Hypothalamus (tissue), 51 donors: ENCODE measurements at regions not wholly inside any gene's neighbourhood (a gene's known extent, or its start where the extent isn't known, plus 50 kb on each side); places are given as distances from the start of the nearest gene placed in this dataset.

Experiments used
- DNase-seq, 51 donors: peaks; one replicate each; lab custom pipeline; 2025; lab: John Stamatoyannopoulos, UW

DNA sequence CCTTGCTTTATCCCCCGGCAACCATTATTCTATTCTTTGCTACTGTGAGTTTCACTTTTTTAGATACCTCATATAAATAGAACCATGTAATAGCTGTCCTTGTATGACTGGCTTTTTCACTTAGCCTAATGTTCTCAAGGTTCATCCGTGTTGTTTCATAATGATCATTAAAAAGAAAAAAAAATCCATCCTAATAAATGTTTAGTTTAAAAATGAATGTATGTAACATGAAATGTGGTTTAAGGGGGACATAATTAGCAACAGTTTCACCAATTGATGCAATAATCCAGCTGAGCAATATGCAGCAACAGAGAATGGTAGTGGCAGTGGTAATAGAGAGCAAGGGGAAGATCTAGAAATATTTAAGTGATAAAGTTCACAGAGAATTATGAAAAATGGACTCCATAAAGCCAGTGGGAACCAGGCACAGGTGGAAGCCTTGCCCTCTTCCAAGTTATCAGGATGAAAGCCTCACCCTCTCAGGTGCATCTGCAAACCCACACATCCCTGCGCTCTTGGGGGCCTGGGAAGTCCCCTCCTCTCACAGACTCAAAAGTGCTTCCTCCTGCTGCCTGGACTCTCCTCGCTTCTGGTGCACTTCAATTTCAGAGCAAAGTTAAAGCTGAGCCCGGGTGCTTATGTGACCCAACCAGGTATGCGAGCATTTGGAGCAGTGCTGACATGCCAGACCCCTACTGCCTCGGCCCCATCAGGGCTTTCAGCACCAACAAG is 1403.3 kb upstream of the SLC39A10 start:
- no peak for DNase-seq

DNA sequence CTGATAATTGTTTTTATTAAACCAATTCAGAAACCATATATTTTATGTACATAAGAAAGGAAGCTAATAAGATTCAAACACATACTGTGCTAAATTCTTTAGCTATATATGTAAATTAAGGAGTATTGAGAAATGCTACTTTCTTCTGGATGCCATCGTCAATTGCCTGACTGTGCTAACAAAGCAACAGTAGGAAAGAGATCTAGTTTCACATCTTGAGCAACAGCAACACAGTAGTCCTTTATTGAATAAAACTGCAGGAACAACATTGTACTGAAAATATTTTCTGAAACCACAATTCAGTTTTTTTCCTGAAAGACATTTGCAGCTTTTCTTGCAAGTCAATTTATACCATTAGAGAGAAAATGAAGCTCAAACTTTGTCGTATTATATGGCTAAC is 1404.9 kb upstream of the SLC39A10 start:
- DNase-seq = no peak

DNA sequence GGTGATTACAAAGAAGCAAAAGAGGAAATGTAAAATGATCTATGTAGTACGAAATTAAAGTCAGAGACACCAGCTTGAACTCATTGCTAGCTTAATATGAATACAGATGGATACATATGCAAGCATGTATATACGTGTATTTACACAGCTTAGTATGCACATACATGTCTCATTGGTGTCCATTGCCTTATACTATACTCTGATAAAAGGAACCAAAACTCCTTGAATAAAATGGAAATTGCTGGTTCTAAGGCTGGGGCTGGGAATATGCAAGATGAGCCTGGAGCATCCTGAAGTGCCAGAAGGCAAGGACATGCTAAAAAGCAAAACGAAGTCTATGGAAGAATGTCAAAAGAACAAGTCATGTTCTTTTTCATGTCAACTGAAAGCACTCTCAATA is 1424.4 kb upstream of the SLC39A10 start:
- DNase-seq = no peak

DNA sequence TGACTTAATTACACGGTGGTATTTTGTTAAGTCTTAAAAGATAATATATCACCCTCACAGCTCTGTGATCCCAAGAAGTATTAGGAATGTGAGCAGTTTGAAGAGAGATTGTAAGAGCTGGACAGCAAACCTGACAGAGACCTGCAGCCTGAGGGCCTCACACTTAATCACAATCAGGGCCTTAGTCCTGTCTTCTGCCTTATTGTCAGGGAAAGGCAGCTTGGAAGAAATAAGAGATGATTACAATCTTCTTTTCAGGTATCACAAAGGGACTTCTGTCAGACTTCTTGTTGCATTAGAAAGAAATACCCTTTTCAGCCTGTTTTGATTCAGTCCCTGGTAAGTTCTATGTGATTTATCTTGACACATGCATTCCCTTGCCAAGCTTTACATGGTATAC is 1433.8 kb upstream of the SLC39A10 start:
- DNase-seq = no peak

DNA sequence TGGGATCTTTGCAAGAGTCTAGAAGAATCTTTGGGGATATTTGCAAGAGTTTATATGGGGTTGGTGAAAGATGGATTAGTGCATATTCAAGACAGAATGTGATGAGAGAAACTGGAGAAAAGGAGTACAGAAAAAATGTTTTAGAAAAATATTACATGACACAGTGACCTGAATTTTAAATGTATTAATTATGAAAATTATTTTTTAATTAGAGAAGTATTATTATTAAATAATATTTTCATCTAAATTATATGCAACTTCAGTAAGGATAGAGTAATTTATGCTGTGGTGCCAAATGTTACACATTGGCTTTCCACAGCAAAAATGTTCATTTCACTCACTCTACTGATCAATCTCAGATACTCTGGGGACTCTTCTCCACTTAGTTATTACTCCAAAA is 1442.8 kb upstream of the SLC39A10 start:
- DNase-seq = no peak

DNA sequence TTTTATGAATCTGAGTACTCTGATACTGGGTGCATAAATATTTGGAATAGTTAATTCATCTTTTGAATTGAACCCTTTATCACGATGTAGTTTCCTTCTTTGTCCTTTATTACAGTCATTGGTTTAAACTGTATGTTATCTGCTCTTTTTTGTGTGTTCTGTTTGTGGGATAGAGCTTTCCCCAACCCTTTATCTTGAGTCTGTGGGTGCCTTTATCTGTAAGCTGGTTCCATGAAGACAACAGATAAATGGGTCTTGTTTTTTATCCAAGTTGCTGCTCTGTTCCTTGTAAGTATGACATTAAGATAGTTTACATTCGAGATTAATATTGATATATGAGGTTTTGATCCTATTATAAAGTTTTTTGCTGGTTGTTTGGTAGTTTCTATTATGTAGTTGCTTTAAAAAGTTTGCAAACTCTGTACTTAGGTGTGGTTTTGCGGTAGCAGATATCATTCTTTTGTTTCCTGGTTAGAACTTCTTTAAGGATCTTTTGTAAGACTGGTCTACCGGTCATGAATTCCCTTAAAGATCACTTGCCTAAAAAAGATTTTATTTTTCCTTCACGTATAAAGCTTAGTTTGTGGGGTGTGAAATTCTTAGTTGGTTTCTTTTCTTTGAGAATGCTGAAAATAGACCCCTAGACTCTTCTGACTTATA is 1451.3 kb upstream of the SLC39A10 start:
- no peak for DNase-seq

DNA sequence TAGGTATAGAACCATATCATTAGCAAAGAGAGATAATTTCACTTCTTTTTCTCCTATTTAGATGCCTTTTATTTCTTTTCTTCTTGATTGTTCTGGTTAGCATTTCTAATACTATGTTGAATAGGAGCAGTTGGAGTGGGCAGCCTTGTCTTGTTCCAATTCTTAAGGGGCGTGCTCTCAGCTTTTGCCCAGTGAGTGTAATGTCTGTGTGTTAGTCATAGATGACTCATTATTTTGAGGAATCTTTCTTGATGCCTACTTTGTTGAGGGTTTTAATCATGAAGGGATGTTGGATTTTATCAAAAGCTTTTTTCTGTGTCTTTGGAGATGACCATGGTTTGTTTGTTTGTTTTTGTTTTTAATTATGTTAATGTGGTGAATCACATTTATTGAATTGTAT is 1453.1 kb upstream of the SLC39A10 start:
- DNase-seq = no peak

DNA sequence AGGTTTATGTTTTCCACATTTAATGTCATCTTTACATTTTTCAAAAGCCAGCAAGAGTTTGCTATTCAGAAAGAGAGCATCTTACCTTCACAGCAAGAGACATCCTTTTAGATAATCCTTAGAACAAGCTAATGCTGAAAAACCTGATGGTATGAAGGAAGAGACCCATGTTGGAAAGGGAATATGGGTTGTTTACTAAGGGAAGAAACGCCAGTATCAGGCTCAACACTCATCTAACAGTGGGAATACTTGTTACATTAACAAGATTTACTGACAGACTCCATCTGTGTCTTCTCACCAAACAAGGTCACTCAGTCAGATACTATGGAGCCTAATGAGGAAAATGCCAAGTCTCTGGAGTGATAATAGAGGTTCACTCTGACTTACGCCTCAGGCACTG is 1474.1 kb upstream of the SLC39A10 start:
- no peak for DNase-seq

DNA sequence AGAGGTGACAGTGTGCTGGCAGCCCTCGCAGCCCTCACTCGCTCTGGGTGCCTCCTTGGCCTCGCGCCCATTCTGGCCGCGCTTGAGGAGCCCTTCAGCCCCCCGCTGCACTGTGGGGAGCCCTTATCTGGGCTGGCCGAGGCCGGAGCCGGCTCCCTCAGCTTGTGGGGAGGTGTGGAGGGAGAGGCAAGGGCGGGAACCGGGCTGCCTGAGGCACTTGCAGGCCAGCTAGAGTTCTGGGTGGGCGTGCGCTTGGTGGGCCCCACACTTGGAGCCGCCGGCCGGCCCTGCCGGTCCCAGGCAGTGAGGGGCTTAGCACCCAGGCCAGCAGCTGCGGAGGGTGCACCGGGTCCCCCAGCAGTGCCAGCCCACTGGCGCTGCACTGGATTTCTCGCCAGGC is 1480.9 kb upstream of the SLC39A10 start:
- DNase-seq = no peak

DNA sequence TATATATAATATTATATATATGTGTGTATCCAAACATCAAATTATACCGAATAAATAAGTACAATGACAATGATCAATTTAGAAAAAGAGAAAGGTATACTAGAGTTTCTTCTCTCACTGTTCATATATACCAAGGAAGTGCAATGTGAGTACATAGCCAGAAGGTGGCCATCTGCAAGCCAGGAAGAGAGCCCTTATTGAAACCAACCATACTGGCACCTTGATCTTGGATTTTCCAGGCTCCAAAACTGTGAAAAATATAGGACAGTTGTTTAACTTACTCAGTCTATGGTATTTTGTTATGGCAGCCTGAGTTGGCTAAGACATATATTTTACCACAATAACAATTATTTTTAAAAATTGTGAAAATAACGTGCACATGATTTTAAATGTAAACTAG is 1490.2 kb upstream of the SLC39A10 start:
- DNase-seq = peak in 1 of 51 donors; percentile 1

DNA sequence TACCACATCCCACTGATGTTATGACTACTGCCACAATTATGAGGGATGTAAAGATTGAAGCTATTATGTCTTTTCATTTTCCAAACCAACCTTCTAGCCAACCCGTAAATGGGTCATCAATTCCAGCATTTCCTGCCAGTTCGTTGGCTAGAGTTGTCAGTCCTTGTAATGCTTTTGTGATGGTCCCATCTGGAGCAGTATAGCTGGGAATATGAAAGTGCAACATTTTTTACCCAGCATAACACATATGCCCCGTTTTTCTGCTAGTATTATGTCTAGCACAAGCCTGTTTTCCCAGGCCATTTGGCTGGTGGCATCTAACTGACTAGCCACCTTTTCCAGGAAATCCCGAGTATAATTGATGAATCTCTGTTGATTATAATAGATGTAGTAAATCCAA is 1501.6 kb upstream of the SLC39A10 start:
- no peak for DNase-seq

DNA sequence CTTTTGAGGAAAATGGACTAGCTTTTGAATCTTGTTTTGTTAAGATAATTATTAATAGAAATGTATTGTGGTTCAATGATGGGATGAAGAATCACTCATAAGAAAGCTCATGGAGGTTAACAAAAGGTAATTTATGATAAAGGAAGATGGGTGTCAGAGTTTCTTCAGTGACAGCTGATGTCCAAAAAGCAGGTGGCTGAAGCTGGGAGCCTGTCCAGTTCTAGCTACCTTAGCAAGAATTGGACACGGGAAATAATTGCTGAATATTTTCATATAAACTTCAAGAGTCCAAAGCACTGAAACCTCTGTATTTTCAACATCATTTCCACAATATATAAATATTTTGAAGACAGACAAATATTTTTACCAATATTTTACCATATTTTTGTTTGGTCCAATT is 1505.8 kb upstream of the SLC39A10 start:
- no peak for DNase-seq

DNA sequence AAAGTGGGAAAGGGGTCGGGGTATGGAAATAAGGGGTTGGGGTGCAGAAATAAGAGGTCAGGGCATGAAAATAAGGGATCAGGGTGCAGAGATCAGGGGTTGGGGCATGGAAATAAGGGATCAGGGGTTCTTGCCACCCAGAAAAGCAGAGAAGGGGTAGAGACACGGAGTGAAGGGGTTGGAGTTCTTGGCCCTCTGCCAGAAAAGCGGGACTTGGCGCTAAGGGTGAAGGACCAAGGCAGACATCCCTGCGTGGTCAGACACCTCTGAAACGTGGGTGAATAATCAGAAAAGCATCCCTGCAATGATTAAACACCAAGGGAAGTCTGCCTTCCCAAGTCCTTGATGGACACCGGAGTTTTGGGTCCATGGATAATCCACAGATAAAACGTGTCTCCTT is 1521.6 kb upstream of the SLC39A10 start:
- DNase-seq = no peak

DNA sequence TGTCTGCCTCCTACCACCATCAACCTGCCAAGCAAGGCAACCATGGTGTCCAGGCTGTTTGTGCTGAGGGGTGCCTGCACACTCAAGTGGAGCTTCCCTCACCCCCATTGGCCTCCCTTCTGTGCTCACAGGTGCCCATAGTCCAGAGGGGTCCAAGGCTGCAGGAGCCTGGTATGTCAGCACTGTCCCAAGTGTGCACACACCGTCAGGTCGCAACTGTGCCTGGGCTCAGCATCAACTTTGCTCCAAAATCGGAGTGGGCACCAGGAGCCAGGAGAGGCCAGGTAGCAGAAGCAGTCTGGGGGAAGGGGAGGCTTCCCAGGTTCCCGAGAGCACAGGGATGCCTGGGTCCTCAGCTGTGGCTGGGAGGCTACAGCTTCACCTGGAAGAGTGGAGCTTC is 1528.2 kb upstream of the SLC39A10 start:
- no peak for DNase-seq

DNA sequence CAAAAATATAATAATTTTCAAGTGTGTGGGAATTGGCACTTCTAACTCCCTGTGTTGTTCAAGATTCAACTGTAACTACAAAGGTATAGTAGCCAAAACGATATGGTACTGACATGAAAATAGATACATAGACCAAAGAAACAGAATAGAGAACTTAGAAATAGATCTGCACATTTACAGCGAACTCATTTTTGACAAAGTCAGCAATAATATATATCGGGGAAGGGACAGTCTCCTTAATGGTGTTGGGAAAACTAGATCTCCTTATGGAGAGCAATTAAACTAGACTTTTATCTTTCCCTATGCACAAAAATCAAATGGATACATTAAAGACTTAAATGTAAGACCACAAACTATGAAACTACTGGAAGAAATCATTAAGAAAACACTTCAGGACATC is 1530.6 kb upstream of the SLC39A10 start:
- DNase-seq = no peak

DNA sequence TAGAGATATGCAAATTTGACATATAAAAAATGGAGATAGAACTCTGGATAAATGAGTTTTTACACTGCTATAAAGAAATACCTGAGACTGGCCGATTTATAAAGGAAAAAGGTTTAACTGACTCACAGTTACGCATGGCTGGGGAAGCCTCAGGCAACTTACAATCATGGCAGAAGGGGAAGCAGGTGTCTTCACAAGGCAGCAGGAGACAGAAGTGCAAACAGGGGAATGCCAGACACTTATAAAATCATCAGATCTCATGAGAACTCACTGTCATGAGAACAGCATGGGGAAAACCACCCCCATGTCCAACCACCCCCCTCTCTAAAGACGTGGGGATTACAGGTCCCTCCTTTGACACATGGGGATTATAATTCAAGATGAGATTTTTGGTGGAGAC is 1540.2 kb upstream of the SLC39A10 start:
- no peak for DNase-seq

DNA sequence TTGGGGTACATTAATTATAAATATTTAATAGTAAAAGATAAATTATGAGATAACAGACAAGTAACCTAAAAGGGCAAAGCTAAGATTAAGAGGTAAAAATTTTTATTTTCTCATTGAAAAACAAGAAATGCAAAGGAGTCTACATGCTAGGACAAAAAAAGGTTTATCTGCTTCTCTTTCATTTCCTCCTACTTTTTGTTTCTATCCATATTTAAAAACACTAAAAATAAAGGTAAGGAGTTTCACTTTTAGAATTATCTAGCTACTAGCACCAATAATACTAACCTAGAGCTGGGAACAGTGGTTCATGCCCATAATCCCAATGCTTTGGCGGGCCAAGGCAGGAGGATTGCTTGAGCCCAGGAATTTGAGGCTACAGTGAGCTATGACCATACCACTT is 1551.7 kb upstream of the SLC39A10 start:
- DNase-seq = no peak

DNA sequence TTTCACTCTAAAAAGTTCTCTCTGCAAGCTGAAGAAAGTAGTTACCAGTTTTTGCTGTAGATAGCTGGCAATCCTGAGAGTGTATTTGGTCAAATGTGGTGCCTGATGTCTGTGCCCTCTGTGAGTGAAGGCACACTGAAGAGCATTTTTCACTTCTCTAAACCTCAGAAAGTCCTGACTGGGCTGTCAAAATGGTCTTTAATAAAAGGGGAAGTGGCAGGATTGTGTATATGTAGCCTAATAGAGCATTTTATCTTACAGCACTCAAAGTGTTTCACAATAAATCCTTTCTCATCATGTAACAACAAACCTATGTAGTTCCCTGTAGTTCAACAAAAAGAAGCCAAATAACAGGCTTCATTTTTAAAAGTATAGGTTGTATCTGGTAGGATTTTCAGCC is 1552.3 kb upstream of the SLC39A10 start:
- DNase-seq = peak in 1 of 51 donors; percentile 8

DNA sequence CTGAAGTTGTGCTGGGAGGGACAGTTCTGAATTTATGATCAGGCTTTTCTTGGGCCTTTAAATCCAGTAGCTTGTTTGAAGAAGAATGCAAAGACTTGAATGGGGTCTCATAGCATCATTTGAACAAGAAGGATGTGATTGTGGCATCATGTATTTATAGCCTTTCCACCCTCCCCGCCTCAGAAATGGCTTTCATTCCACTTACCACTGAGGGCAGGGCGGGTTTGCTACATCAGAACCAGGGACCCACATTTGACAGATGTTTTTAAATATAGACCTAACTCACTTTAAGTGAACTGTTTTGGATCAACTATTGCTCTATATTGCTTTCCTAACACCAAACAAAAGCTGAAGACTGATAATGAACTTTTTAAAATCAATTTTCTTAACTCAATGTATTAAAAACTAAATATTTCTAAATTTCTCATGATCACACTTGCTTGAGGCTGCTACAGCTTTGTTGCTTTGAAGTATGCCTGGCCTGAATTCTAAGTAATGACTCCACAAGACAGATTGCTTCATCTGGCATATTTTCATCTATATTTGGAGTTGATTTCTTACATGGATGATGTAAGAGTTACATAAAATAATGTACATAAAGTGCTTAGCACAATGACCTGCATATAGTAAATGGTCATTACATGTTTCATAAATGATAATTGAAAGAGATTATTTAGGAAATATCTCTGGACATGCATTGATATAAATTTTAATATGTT is 1552.9 kb upstream of the SLC39A10 start:
- DNase-seq = no peak

DNA sequence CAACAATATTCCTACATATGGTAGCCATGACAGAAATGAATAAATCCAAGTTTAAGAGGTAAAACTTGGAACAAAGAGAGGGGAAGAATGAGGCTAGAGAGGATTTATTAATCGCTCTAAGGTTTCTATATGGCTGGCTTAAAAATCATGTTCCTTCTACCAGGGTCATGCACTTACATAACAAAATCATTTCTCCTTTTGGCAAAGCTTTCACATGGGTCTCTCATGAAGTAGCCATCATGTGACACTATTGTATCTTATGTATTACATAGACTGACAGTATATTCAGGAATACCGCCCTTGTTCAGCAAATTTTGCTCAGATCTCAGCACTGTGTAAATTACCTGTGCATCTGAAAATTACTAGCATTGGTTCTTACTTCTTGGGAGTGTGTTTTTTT is 1554.5 kb upstream of the SLC39A10 start:
- DNase-seq = no peak

DNA sequence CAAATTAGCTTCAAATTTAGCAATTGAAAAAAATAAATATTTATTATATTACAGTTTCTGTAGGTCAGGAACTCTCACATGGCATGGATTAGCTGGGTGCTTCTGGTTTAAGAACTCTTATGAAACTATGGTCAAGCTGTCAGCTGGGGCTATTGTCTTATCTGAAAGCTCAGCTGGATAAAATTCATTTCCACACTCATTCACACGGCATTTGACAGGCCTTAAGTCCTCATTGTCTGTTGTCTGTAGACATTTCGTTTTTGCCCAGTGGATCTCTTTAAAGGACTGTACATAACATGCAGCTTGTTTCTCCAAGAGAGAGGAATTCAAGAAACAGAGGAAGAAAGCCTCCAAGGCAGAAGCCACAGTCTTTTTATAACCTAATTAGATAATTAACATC is 1556.8 kb upstream of the SLC39A10 start:
- DNase-seq = no peak

DNA sequence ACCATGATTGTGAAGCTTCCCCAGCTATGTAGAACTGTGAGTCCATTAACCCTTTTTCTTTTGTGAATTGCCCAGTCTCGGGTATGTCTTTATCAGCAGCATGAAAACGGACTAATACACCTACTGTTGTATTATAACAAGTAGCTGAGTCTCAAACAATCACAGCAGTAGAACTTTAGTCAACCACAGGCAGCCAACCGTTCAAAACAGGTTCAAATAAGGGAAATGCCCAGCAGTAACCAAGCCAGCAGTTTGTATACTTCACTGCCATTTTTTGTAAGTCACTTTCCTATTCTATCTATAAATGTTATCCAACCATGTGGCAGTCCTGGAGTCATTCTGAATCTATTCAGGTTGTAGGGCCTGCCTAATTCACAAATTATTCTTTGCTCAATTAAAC is 1560.6 kb upstream of the SLC39A10 start:
- DNase-seq = no peak
